ELF-1 (cell line): ENCODE measurements at regions not wholly inside any gene's neighbourhood (a gene's known extent, or its start where the extent isn't known, plus 50 kb on each side); places are given as distances from the start of the nearest gene placed in this dataset.
A peak's percentile ranks its signal among the peaks of the same experiment; 100 is the strongest.
"Not testable (repeated sequence)": the region's sequence is repeated elsewhere in the genome, so short reads cannot be mapped to it uniquely, and the experiment has no call there.

Experiments used
- DNase-seq: peaks from one replicate; pipeline ENCODE4 v3.0.0-alpha.2; 2016; ENCODE audit warnings: low read depth, low spot score

DNA sequence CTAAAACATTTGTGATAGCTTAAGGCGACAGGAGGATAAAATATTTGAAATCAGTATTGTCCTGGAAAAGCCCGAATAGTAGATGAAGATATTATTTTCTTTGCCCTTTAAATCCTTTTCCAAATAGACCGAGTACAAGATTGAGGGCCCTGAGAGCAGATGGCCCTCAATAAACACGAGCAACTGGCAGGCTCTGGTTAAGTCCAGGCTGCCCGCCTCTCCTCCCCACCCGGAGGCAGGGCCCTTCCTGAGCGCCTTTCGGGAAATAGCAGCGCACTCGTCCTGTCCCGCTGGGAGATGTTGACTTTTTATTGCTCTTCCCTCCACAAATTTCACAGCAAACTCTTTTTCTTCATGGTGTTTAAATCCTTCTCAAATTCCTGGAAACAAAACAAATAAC, 50.8 kb upstream of the MAX start:
- DNase-seq: peak; percentile 22

DNA sequence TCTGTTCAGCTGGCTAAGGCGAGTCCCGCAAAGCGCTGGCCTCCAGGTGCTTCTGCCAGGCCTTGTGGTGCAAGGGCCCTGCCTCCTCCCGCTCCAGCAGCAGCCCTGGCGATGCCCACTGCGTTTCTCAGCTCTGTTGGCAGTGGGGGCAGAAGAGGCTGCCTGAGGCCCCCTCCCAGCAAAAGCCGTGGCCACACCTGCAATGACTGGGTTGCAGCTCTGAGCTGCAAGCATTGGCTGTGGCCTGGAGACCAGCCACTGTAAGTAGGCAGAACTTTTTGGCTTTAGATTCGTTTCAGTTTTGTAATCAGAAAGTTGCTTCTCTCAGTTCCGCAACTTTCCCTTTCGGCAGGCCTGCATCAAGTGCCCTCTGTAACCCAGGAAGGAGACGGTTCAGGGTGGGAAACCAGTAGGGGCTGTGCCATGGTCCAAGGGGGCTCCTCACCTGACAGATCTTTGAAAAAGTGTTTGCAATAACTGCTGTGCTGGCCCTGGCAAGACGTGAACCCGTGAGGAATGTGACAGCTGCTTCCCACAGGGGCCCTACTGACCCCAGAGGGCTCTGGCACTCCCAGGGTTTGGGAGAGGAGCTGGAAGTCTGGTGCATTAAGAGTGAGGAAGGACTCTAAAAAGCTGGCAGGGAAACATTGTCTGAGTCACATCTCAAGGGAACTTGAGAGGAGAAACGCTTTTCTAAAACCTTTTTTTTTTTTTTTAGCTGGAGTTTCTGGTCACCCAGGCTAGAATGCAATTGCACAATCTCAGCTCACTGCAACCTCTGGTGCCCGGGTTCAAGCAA, 54.5 kb upstream of the MAX start:
- peak; percentile 23 for DNase-seq

DNA sequence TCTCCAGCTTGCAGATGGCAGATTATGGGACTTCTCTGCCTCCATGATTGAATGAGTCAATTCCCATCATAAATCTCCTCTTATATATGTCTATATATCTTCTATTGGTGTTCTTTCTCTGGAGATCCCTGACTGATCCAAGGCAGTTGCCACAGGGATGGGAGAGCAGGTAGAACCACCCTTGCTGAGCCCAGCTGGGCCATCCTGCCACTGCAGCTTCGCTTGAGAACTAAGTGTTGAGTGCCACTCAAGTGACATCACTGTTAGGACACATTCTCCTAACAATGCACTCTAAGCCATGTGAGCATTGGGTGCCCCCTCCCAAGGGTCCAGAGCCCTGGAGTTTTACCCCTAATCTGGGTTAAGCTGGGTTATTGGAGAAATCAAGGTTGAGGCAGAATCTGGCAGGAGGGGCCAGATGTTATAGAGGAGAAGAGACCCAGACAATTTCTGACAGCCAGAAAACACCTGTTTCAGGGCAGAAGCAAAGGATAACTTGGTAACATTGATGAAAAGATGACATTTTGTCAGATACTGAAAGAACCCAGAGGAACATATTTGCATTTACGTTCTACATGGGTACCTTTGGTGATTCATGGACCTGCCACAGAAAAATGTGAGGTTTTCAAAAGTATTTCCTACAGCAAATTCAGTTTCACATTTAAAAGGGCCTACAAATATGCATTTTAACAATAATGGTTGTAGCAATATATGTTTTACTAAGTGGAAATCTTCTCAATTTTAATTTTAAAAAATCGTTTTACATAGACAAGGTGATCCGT, 57.2 kb upstream of the MAX start:
- DNase-seq: no peak

DNA sequence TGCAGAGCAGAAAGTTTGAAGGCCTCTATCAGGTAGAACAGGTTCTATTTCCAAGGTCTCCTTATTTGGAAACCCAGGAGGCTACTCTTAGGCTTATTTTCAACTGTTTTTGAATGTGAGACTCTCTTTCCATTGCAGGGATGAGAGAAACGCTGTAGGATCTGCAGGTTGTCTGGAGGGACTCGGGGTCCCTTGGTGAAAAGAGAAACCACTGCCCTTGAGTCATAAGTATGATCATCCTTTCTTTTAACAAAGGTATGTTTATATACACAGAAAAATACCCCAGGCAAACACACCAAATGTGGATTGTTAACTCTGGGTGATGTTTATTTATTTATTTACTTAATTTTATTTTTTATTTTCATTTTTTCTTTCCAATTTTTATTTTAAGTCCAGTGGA, 57.8 kb upstream of the MAX start:
- DNase-seq: no peak

DNA sequence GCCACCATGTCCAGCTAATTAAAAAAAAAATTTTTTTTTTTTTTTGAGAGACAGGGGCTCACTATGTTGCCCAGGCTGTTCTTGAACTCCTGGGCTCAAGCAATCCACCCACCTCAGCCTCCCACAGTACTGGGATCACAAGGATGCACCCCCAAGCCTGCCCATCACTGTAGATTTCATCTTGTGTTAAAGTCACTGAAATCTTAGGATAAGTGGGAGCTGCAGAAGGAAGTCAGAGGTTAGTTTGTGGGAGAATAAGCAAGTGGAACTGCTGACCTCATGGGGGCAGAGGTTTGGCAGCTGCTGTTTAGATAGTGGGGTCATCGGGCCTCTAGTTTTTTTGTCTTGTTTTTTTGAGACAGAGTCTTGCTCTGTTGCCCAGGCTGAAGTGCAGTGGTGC, 59.7 kb upstream of the MAX start:
- DNase-seq: no peak

DNA sequence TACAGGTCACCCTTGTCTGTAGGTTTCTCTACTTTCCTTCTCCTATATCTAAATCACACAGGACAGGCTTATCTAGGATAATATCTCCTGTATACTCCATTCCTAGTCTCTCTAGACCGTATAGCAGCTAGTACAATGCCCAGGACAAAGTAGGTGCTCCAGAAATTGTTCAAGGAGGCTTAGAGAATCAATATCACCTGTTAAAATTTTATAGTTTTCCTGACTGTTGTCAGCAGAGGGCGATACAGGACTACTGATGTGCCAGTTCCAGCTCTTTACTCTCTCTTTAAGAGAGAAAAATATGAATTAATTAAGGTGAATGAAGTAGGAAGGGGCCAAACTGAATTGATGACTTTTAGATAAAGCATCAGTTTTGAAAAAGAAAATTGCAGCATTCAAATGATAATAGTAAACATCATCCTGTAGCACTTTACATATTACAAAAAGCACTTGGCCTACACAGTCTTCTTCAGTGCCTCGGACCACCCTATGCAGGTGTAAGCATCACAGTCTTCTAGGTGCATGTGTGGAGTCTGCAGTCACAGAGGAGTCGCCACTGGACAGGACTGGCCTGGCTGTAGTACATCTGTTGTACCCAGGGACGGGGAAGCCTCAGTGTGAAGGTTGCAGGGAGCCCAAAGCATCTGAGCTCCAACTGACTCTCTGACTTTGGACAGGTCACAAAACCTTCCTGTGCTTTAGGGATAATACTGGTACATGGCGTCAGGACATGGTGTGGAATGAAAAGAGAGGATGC, 61.9 kb upstream of the MAX start:
- no peak for DNase-seq

DNA sequence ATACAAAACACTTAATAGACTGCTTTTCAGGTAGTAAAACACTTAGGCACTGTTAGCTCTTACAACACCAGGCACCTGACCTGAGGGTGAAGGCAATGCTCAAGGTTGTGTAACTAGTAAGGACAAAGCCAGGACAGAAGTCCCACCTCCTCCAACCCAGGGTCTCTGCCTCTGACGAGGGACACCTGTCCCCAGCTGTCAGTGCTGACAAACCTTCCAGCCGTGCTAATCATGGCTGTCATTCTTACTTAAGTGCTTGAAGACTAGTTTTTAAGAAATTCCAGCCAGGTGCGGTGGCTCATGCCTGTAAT, 62.5 kb upstream of the MAX start:
- DNase-seq: peak; percentile 71

DNA sequence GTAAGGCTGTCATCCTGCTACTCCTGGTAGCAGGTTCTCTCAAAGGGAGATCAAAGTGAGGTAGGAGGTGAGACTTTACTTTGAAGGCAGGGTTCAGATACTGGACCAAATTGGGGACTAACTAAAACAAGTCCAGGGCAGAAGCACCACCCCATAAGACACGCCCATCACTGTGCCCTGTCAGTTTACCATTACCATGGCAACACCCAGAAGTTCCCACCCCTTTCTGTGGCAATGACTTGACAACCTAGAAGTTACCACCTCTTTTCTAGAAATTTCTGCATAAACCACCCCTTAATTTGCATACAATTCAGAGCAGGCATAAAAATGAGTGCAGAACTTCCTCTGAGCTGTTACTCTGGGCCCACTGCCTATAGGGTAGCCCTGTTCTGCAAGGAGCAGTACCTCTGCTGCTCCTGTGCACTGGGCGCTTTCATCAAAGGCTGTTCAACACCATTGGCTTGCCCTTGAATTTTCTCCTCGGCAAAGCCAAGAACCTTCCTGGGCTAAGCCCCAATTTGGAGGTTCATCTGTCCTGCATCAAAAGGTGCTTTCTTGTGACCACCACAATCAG, 64.8 kb upstream of the MAX start:
- DNase-seq: no peak

DNA sequence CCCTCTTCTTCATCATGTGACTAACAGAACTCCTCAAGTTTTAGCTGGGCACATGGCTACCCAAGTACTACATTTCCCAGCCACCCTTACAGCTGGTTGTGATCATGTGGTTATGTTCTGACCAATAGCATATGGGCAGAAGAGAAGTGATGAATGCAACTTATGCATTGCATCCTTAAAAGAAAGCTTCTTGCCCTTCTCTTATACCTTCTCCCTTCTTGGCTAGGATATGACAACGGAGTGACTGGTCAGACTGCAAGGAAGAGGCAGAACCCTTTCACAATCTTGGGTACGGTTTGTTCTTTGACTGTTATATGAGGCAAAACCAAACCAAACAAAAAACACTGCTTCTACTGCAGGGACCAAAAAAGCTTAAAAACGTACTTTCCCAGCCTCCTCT, 66.5 kb upstream of the MAX start:
- DNase-seq: no peak

DNA sequence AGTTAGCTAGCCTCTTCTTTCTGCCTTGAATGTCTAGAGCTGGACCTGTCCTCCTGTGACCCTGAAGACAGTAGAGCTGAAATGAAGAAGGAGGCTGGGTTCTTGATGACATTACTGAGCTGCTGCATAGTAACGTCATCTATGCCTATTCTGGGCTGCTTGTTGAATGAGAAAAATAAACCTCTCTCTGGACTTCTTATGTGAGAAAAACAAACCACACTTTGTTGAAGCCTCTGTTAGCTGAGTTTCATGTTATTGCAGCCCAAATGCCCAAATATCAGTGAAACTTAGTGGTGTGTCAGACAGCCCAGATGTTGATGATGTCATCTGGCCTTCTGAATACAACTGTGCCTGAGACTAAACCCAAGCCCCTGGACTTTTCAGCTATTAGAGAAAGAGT, 67.0 kb upstream of the MAX start:
- DNase-seq: no peak

DNA sequence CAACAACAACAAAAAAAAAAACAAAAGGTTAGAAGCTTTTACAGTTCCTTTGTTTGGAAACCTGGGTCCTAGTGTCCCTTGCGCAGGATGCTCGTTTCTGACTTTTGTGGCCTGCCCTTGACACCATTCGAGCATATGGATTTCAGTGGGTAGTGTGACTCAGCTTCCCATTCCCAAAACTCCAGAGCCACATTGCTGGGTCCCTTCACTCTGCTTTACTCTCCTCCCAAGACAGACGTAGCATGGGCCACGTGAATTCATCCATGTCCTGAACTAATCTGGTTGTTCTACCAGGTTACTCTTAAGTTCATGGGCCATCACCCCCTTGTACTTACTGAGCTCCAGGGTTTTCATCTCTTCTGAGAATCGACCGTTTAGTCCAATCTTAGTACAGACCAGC, 68.0 kb upstream of the MAX start:
- no peak for DNase-seq

DNA sequence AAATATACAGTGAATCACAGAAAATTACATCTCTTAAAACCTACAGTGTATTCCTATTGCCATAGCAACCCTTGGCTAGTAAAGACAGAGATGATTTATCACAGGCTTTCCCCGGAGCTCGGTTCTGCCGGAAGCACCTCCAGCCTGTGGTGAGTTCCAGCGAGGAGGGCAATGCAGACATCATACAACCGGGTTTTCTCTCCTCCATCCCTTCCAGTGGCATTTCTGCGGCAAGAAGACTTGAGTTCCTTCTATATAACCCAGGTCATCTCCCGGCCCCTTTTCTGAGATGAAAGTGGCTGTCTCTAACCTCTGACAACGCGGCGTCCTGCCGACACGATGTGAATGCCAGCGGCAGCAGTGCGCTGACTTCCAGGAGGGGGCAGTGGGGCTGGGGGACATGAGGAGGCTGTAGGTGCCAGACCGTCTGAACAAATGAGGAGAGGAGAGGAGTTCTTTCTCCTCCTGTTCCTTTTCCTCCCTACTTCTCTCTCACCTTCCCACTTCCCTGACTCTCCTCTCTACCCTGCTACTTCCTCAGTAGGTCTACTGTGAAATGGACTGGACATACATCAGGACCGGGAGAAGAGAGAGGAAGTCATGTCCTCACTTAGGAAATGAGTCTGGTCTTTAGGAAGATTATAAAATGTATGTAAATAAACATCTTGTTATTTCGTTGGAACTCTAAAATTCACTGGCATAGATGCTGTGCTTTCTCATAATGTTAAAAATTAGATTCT, 68.6 kb upstream of the MAX start:
- DNase-seq: peak; percentile 72

DNA sequence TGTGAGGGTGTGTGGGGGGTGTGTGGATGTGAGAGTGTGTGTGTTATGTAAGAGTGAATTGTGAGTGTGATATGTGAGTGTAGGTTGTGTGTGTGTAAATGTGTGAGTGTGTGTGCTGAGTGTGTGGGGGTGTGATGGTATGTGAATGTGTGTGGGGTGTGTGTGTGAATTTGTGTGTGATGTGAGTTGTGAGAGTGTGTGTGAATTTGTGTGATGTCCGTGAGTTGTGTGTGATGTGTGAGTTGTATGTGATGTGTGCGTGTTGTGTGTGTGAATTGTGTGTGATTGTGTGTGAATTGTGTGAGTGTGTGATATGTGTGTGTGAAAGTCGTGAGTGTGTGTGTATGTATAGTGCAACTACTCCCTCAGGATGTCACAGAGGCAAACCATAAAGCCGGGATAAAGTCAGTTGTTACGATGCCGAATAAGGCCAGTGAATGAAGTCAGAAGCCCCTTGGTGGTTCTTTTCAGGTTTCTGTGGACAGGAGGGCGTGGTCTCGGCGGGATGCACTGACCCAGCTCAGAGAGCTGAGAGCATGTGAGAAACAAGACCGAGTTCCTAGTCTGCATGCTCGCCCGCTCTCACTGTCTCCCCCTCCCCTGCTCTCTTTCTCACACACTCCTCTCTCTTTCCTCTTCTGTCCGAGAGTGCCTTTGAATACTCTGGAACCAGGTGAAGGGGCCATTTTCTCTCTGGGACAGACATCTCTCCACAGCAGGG, 71.8 kb upstream of the MAX start:
- DNase-seq: peak; percentile 78

DNA sequence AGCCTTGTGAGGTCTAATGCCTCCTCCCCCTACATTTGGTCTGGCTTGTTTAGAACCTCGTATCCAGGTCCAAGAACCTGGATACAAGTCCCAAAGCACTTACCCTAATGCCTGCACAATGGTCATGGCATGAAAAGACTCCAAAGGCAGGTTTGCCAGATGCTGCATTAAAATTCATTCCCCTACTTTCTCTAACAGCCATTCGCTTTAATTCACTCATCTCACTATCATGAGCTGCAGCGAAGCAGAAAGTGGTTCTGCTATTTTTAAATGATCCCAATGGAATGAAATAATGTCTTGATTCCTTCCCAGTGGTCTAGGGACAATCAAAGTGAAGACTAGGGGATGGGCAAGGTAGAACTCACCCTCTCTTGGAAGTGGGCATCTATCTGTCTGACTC, 72.5 kb upstream of the MAX start:
- no peak for DNase-seq

DNA sequence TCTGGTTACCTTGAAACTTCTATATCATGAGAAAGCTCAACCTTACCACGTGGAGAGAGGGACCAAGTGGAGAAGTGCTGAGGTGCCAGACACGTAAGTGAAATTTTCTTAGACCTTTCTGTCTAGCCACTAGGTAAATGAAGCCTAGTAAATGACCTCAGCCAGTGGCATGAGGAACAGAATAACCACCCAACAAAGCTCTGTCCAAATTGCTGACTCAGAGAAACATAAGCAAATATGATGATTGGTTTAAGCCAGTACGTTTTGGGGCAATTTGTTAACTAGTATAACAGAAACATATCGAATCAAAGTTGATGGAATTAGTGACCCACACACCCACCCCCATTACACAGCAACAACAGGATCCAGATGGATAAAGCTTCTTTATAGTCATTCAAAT, 75.2 kb upstream of the MAX start:
- DNase-seq: no peak

DNA sequence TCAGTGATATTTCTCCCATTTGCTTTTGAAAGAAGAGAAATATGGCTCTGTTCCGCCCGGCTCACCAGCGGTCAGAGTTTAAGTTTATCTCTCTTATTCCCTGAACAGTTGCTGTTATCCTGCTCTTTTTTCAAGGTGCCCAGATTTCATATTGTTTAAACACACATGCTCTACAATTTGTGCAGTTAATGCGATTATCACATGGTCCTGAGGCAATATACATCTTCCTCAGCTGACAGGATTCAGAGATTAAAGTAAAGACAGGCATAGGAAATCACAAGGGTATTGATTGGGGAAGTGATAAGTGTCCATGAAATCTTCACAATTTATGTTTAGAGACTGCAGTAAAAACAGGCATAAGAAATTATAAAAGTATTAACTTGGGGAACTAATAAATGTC, 76.9 kb upstream of the MAX start:
- not testable (repeated sequence) for DNase-seq

DNA sequence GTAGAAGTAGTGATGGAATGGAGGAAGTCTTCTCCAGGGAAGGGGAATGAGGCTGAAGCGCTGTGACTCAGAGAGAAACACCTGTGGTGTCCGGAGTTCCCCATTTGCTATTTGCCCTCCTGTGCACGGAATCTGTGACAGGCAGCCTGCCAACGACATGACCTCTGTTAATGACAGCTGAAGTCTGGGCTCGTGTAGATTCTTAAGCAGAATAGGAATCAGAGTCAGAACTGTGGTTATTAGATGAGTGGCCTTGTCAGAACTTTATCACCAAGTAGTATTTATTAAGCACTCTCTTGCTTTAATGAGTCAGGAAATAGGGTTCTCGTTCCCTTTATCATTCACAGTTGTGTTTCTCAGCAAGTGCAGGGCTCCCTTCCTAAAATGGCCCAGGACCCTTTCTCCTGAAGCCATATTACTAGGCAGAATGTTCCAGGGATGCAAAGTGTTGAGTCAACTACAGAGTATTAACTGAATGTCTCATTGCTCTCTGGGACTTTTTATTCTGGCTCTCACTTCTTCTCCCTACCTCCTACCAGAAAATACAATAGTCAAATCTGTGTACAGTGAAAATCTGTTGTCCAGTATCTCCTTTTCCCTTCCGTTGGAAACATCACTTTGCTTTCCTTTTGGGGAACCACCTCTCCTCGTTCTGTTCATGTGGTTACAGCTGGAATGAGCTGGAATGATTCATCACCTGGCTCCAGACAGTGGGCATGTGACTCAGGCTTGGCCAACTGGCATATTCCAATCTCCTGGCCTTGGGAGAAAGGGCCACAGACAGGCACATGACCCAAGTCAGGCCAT, 77.8 kb upstream of the MAX start:
- DNase-seq: no peak

DNA sequence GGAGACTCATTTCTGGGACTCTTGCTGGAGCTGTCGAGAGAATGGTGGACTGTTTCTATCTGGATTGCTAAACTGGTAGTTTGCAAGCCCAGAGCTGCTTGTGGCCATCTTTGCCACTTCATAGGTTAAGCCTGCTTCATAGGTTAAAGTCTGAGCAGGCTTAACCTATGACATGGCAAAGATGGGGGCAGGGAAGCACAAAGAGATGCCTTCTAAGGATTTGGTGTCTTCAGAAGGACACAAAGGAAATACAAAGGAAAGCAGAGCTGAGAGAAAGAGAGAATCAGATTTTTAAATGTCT, 78.4 kb upstream of the MAX start:
- DNase-seq: no peak

DNA sequence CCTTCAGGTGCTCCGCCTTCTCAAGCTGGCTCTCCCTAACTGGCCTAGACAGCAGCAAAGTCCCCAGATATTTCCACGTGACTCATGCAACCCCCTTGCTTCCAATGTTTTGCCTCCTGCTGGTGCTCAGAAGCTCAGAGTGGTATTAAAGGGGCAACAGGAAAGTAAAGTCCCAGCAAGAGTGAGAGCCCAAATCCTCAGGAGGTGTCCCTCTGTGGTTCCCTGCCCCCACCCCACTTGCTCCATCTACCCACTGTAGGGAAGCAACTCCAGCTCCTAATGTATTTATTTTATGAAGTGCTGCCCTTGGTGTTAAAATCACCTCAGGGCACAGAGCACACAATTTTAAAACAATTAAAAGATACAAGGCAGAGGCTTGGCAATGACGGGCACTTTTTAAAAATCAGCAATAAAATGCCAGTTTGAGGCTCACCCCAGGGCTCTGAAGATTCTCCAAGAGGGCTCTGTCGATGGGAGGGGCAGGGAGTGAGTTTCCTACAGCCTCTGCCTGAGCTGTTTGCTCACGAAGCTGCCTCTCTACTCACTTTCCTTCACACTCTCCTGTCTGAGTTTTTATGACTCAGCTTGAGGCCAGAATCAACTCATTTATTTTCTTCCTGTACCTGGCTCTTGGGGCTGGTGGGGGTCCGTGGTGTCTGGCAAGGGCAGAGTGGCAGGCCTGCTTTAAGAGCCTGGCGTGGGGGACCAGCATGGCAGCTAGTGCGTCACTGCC, 81.9 kb upstream of the MAX start:
- peak; percentile 17 for DNase-seq

DNA sequence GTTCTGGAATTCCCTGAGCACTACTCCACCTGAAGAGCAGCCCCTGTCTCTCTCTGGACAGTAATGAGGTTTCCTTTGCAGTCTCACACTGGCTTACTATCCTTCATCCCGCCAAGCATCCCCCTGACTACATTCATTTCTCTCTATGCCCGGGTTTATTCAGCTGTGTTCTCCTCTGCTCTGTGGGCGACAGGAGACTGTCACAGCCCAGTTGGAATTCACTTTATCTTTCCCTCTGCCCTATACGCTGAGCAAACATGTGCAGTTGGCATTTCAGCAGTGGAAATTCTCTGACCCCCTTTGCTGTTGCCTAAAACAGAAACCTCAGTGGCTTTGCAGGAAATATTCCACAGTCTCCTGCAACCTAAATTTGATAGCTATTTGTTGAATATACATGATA, 83.5 kb upstream of the MAX start:
- no peak for DNase-seq
